ENCODE measurements at regions not wholly inside any gene's neighbourhood (a gene's known extent, or its start where the extent isn't known, plus 50 kb on each side); places are given as distances from the start of the nearest gene placed in this dataset.

GRCh38 chr3:72634128-72634527 is 214.1 kb downstream of the SHQ1 start:
- Histone ChIP-seq H3K9me3 (no peaks in the 10 kb centered on the region), H3K27me3 (no peaks in the 10 kb centered on the region), H3K4me1 (no peaks in the 10 kb centered on the region), H3K36me3 (no peaks in the 10 kb centered on the region), H3K27ac (no peak overlapping the region), H3K4me3 (no peak overlapping the region)
- DNase-seq = no peak
- TF ChIP-seq POLR2A (IDR thresholded peaks at IDR 0.05) = no peak
- TF ChIP-seq, protein P1, sequence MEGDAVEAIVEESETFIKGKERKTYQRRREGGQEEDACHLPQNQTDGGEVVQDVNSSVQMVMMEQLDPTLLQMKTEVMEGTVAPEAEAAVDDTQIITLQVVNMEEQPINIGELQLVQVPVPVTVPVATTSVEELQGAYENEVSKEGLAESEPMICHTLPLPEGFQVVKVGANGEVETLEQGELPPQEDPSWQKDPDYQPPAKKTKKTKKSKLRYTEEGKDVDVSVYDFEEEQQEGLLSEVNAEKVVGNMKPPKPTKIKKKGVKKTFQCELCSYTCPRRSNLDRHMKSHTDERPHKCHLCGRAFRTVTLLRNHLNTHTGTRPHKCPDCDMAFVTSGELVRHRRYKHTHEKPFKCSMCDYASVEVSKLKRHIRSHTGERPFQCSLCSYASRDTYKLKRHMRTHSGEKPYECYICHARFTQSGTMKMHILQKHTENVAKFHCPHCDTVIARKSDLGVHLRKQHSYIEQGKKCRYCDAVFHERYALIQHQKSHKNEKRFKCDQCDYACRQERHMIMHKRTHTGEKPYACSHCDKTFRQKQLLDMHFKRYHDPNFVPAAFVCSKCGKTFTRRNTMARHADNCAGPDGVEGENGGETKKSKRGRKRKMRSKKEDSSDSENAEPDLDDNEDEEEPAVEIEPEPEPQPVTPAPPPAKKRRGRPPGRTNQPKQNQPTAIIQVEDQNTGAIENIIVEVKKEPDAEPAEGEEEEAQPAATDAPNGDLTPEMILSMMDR (IDR thresholded peaks at IDR 0.05) = no peak
- intact Hi-C loops (cut with DNase I; ENCODE audit: low total_unique reads) = no loop called here

- no peaks in the 10 kb centered on the region for H3K9me3 ChIP-seq
- H3K27me3 ChIP-seq = no peaks in the 10 kb centered on the region
- DNase-seq = no peak
- intact Hi-C loops (cut with DNase I; ENCODE audit: low total_unique reads) = no loop called here
- TF ChIP-seq, protein P1 (IDR thresholded peaks at IDR 0.05) = no peak
- H3K4me1 ChIP-seq = no peaks in the 10 kb centered on the region
- H3K36me3 ChIP-seq = no peaks in the 10 kb centered on the region
- H3K27ac ChIP-seq = no peak overlapping the region
- no peak overlapping the region for H3K4me3 ChIP-seq
Measured at GRCh38 chr3:72633534-72633933, 214.7 kb downstream of the SHQ1 start.

DNA sequence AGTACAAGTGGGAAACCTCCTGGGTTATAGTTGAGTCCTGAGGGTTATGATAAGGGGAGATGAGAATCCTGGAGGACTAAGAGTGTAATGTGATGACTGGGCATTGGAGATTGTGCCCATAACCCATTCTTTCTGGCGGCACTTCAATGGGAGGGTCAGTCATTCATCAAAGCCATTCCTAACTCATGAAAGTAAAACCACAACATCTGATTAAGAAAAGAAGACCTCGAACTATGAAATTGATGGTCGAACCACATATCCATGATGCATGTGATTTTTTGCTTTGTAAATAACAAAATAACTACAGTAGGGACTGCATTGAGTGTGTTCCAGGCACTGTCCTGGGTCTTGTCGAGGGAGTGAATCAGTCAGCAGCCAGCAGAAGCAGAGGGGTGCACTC is 215.1 kb downstream of the SHQ1 start:
- H3K36me3 ChIP-seq = no peaks in the 10 kb centered on the region
- DNase-seq = no peak
- no peak overlapping the region for H3K27ac ChIP-seq
- H3K27me3 ChIP-seq = no peaks in the 10 kb centered on the region
- no peaks in the 10 kb centered on the region for H3K9me3 ChIP-seq
- intact Hi-C loops (cut with DNase I; ENCODE audit: low total_unique reads) = no loop called here
- H3K4me3 ChIP-seq = no peak overlapping the region
- no peaks in the 10 kb centered on the region for H3K4me1 ChIP-seq
- TF ChIP-seq POLR2A (IDR thresholded peaks at IDR 0.05) = no peak
- TF ChIP-seq, protein P1 (IDR thresholded peaks at IDR 0.05) = no peak

DNA sequence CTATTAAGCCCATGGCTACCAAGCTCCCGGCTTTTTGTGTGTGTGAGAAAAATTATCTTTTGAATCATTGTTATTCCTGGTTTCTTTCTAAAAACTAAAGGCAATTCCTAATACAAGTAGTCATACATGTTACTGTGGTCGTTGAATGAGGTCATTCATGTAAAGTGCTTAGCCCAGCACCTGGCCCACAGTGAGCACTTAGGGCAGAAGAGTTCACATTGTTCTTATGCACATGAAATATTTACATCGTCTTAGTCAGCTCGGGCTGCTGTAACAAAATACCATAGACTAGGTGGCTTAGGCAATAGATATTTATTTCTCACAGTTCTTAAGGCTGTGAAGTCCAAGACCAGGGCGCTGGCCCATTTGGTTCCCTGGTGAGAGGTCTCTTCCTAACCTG is 216.1 kb downstream of the SHQ1 start:
- H3K4me1 ChIP-seq = no peaks in the 10 kb centered on the region
- TF ChIP-seq, protein P1 (IDR thresholded peaks at IDR 0.05) = no peak
- H3K27ac ChIP-seq = no peak overlapping the region
- intact Hi-C loops (cut with DNase I; ENCODE audit: low total_unique reads) = no loop called here
- H3K9me3 ChIP-seq = no peaks in the 10 kb centered on the region
- DNase-seq = no peak
- no peaks in the 10 kb centered on the region for H3K36me3 ChIP-seq
- H3K27me3 ChIP-seq = no peaks in the 10 kb centered on the region
- no peak overlapping the region for H3K4me3 ChIP-seq

GRCh38 chr3:72630969-72631344 is 217.3 kb downstream of the SHQ1 start:
- Histone ChIP-seq H3K4me1 (no peaks in the 10 kb centered on the region), H3K27ac (no peak overlapping the region), H3K36me3 (no peaks in the 10 kb centered on the region), H3K27me3 (no peaks in the 10 kb centered on the region), H3K4me3 (no peak overlapping the region), H3K9me3 (no peaks in the 10 kb centered on the region)
- intact Hi-C loops (cut with DNase I; ENCODE audit: low total_unique reads) = no loop called here
- no peak for DNase-seq
- TF ChIP-seq POLR2A (IDR thresholded peaks at IDR 0.05) = no peak
- TF ChIP-seq, protein P1 (IDR thresholded peaks at IDR 0.05) = no peak
